GM21528 (cell line): ENCODE measurements at regions not wholly inside any gene's neighbourhood (a gene's known extent, or its start where the extent isn't known, plus 50 kb on each side); places are given as distances from the start of the nearest gene placed in this dataset.

Experiments used
- ATAC-seq: cut with Tn5 transposase; IDR thresholded peaks from one replicate; pipeline ENCODE4 v1.9.1; 2021; ENCODE audit warnings: mild to moderate bottlenecking, moderate library complexity; ENCODE audit not compliant: unreplicated experiment, low FRiP score

DNA sequence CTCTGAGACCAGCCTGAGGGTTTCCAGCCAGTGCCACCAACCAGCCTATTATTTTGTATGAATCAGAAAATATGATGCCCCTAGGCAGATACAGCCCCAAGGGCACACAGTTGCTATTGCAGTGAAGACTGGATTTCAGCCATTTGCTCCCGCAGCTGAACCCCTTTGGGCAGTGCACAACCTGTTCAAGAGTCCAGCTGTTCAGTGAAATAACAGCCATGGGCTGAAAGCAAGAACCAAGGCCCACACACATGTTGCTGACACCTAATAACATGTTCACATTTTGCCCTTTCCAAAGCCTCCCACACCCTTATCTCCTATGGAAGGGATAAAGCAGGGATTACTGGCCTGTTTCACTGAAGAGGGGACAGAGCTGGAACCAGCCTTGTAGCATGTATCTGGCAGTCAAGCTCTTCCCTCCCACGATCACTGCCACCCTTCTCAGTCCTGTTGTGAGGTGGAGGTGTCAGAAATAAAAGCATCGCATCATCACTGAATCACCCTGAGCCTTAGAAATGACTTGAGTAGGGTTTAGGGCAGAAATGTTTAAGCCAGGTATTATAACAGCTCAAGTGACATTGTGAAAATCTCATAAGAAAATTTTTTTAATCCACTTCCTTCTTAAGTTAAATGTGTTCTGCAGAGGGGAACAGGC is 137.1 kb upstream of the FSTL4 start:
- no peak for ATAC-seq

DNA sequence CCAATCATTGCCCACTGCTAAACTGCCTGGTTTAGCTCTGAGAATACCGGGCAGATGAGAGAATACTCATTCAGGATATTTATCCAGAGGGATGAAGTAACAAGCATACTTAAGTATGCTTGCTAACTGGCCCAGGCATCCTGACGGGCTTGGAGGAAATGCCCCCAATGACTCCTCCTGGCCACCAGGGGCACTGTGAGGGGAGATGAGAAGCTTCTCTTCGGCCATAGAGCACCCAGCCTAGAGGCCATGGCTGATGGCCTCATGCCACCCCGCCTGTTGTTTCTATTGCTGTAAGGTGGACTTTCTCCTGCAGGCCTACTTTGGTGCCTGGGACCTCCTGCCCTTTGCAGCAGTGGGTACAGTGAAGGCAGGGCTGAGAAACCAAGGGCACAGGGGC is 134.5 kb upstream of the FSTL4 start:
- ATAC-seq: no peak

DNA sequence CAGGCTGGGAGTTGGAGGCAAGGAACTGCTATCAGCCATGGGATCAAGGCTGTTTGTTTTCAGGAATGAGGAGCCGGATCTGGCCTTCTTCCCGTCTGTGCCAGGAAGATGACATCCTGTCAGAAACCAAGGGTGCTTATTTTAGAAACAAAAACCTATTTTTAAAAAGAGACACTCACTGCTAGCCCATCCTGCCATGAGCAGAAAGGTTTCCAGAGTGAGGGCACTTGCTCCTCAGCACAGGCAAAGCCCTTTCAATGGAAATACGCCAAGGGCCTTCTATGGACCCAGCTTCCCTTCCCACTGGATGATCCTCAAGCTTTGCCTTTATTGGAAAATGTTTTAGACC is 132.6 kb upstream of the FSTL4 start:
- no peak for ATAC-seq

DNA sequence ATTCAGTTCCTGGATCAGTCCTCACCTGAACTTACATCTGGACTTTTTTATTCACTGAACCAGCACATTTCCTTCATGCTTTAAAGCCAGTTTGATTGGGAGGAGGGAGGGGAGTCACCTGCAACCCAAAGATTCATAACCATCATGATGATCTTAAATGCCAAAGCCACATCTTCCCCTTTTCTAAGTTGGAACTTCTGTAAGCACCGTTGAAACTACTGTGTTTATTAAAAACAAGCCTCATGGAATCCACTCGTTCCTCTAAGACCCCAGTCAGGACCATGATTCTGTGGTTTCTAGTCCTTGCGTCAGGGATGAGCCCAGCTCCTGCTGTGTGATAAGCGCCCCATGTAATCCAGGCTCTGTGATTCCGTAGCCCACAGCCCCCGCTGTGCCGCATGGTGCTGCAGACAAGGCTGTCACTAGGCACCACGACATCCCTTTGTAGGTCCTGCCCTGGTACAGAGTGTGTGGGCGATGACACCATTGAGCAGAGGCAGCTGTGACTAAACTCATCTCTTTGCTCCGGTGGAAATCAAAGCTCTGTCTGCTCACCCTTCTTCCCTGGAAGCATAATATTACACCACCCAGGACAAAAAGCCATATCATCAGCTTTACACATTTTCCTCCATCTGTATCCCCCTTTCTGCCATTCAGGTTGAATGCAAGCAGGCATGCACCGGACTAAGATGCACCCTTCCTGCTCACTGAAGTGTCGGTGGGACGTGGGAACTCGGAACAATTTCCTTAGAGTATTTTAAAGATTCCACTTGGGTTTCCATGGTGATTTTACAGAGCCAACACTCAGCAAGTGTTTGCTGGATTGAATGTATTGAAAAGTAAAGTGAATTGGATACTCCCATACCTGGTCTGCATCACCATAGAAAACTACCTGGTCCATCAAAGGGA is 132.0 kb upstream of the FSTL4 start:
- no peak for ATAC-seq

DNA sequence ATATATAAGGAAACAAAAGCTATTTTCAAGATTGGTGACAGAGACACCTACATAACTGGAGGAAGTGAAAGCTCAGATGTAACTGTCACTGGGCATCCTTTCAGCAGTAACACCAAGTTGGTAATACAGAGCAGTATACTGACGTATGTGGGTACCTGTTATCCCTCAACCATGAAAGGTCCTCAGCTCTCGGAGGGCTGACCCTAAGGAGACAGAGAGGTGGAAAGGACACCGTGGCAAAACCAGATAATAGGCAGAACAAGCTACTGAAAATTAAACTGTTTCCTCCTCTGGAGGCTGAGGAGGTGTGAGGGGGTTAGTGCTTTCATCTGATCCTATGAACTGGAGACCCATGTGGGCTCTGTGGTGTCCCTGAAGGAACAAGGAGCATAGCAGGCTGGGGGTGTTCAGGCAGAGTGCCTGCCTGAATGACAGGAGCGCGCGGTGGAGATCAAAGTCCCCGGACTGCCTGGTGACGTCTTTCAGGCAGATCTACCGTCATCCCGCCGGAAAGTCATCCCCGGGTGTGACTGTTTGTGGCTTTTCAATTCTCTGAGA is 130.2 kb upstream of the FSTL4 start:
- no peak for ATAC-seq

DNA sequence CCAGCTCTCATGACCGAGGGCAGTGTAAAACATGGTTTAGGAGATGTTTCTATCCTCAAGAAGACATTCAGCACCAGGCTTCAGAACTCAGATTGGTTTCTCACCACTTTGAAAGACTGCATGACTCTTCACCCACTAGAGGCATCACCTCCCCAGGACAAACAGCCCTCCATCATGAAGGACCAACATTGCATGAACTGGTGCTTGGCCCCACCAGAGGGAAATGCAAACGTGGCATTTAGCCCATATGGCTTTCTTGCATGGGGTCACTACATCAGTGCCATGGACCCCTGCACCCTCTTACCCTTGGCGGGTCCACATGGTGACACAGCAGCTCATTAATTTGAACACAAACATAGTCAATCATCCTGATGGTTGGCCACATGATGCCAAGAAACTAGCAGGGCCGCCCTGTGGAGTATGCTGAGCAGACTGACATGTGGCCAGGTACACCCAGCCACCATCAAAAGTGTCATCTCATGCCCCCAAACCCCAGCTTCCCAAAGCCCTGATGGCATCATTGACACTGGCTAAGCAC is 129.5 kb upstream of the FSTL4 start:
- ATAC-seq: no peak

DNA sequence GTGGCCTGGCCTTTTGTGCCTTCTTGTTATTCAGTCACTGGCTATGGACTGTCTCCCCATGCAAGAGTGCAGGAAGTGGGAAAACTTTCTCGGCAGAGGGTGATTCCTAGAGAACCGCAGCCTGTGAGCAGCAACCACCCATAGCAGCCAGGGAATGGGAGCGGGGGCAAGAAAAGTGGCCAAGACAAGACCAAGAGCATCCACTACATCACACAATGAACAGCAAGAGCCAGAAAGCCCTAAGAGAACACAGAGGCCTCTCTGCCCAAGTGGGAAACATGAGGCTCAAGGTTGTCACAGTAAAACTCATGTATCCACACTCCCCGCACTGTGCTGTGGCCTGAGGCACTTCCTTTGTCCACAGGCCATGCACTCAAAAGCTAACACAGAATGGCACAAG is 129.1 kb upstream of the FSTL4 start:
- ATAC-seq: no peak

DNA sequence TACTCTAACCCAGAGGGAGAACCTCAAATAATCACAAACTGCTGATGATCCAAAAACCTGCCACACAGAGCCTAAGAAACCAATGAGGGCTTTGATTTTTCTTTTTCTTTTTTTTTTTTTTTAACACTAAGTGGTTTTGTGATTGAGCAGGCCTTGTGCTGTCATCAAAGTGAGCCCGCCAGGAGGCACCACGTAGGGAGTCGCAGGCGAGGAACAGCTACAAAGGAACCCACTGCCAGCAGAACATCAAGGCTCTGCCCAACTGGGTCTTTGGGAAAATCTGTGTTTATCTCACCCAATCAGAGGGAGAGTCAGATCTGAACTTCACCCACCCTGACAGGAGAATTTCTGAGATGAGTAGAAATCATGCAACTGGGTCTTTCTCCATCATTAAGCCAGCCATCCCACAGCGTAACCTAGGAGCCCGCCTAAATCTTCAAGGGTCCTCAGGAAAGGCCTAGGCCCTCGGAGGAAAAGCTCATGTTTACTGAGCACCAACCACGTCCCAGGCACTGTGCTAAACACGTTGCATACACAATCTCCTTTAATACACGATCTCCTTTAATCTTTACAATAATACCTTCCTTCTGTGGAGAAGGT is 126.9 kb upstream of the FSTL4 start:
- ATAC-seq: no peak

DNA sequence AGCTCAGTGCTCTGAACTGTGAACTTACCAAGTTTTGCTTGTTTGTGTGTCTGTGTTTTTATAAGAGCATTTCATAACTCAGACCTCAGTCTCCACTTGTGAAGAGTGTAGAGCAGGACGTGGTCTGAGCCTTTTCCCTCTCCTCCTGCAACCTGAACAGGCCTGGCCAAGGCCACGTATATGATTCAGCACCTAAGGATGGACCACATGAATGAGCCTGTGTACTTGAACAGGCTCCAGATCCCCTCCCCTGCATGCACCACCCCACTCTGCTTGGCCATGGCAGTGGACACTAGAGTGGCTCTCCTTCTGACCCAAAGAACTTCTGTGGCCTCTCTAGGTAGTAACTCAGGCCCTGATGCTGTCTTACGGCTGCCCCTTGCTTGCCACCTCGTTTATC is 125.9 kb upstream of the FSTL4 start:
- no peak for ATAC-seq

DNA sequence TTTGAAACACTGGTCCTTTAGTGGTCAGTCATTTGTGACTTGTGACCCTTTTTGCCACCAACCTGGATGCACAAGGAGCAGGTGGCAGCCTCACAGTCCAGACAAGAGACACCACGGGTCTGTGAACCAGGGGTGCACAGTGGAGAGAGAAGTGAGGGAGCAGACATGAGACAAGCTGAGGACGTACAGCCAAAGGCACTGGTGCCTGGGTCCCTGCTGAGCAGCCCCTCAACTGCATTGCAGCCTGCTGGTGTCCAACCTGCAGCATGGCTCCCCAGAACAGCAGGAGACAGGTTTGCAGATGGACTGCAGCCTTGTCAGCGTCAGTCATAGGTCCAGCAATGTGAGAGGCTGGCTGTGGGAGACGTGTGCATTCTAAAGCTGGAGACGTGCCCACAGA is 124.2 kb upstream of the FSTL4 start:
- ATAC-seq: no peak

DNA sequence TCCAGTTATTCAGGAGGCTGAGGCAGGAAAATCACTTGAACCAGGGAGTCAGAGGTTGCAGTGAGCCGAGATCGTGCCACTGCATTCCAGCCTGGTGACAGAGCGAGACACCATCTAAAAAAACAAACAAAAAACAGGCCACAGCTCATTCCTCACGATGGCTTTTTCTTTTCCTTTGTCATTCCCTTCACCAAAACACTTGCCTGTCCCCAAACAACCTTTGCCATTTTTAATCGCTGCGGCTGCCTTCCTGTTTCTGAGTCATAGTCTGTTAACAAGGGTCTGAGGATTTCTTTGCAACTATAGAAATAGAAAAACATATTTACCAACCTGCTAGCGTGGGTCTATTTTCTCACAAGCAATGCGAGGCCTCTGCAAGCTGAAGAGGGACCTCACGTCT is 123.0 kb upstream of the FSTL4 start:
- ATAC-seq: no peak

DNA sequence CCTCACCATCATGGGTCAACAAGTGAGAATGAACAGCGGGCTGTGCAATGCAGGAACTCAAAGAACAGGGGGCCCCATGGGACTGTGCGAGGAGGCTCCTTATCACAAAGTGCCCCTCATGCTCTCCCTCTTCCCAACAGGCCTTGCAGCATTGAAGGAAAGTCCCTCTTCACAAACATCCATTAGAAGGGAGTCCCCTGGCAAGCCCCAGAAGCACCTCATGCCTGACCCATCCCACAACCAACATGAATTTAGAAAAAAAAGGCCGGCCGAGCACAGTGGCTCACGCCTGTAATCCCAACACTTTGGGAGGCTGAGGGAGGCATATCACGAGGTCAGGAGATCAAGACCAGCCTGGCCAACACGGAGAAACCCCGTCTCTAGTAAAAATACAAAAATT is 122.6 kb upstream of the FSTL4 start:
- no peak for ATAC-seq

DNA sequence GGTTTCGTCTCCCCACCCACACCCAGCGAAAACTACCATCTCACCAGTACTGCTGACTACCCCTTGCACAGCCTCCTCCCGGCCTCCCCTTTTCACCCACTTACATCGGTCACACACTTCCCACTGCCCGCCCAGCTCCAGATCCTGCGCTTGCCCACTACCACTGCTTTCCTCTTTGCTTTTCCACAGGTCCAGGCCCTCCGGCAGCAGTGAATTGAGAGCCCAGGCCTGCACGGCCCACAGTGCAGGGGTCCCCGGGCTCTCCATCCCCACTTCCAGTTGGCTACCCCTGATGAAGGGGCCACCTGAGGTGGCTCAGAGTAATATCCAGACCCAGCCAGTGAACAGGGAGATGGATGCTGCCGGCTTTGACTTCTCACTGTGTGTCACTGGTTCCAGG is 120.2 kb upstream of the FSTL4 start:
- ATAC-seq: no peak

DNA sequence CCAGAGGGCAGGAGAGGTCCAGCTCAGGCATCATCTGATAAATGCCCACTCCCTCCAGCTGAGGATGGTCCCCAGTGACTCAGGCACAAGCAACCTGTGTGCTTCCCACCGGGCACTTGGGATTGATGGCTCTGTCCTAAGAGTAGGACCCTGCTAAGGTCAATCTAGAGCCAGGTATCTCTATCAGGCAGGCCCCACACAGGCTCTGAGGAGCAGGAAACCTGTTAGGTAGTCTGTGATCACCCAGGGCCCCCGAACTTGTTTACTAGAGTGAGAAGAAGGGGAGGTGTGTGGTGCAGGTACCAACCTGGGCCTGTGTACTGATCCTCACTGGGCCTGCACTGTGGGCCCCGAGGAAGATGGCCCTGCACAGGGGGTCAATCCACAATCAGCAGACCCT is 119.6 kb upstream of the FSTL4 start:
- ATAC-seq: no peak

DNA sequence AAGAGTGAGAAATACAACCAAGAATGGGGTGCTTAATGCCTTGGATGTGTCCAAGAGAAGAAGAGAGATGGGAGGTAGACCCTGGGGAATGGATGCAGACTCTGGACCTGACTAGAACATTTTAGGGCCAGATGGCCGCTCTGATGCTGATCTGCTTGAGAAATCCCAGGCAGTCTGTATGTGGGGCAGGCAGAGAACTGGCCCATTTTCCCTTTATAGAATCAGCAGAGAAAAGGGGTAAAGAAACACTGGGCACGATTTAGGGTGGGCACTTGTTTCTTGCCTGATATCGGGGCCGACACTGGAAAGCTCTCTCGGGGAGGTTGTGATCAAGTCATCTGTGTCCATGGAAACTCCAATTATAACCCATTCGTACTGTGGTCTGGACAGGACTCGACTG is 118.5 kb upstream of the FSTL4 start:
- no peak for ATAC-seq

DNA sequence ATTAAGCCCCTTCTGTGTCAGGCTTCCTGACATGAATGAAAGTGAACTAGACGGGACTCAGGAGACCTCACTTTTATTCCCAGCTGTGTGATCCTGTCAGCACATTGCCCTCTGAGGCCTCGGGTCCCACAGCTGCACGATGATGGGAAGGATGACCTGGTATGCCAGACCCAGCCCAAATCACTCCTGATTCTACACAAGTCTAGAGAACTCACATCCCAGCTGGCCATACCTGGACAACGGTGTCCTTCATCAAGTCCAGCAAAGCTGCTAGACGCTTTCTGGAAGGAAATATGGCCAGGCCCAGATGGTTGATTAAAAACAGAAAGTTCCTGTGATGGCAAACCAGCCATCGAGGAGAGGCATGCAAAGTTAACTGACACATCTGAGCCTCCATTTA is 118.0 kb upstream of the FSTL4 start:
- no peak for ATAC-seq

DNA sequence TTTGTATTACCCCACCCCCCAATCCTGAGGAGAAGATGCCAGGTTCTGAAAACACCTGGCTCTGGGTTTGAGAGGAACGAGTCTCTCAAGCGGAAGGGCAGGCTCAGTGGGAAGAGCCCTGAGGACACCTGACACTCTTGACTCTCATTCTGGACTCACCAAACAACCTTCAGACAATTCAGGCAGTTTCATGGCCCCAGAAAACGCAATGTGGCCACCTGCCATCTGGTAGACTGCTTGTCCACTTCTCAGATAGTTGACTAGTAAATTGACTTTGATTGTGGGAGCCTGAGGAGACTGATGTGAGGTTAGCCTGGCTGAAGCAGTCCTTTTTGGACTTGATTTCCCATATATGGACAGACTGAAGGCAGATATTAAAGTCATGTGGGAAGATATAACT is 117.5 kb upstream of the FSTL4 start:
- no peak for ATAC-seq

DNA sequence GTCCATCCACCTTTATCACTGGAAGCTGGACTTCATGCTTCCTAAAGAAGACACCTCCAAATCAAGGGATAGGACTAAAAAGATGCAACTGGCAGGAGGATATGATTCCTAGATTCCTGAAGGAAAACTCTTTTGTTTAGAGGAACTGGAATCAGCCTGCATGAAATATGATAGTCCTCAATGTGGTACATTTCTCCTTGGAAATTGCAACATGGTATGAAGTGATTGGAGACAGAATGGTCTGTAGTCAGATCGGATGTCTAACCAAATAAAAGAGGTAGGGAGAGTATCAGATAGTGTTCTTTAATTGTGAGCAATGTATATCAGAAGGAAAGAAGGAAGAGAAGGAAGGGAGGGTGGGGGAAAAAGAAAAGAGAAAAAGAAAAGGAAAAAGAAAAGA is 116.1 kb upstream of the FSTL4 start:
- no peak for ATAC-seq

DNA sequence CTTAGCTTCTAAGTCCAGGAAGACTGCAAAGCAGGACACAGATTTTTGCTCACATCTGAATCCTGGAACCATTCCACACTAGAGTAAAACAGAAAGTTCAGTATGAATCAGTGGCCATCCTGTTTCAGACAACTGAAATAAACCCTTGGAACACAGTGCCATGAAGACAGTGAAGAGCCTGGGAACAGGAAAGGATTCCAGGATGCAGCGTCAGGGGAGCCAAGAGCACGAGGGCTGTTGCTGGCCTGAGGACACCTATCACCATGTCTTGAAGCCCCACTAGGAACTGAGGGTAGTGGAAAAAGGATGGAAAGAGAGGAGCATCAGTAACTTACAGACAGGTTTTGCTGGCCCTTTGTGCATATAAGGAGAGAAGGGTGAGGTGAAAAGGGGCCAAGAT is 115.3 kb upstream of the FSTL4 start:
- ATAC-seq: no peak

DNA sequence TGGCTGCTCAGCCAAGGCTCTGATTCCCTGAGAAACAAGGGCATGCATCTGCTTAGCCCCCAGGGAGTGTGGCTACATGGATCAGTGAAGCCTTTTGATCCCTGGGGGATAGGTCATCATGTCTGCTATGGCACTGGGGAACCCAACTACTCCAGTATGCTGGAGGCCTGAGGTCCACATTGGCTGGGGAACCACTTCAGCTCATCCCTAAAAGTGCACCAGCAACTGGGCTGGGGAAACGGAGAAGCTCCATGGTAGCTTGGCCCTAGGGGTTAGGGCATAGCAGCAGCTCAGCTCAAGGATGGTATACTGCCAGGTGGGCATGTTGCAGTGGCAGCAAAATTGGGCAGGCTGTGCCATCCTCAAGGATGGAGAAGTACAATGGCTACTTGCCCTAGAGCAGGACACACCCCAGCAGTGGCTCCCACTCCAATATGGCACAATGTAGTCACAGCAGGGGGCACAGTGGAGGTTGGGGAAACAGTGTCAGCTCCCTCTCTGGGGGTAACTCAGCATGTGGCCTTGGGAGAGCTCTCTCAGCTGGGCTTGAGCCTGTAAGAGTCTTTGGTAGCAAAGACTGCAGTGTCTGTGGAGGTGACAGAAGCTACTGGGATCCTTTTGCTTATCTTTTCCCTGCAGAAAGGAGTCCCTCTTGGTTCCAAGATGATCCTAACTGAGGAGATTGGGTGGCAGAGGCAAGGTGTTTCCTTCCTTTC is 111.5 kb upstream of the FSTL4 start:
- ATAC-seq: no peak

DNA sequence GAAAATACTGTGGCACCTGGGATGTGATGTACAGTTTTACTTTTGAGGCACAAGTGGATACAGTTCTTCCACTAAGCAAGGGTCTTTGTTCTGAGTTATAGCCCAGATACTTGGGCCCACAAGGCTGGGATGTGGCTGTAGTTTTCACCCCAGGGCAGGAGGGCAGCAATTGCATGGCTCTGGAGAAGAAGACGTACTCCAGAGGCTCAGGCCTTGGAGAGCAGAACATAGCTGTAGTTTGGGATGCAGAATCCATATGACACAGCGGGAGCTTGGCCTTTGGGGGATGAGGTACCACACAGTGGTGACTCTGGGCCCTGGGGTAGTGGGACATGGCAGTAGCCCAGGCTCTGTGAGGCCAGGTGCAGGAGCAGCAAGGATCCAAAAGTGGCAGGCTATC is 110.8 kb upstream of the FSTL4 start:
- no peak for ATAC-seq
